GM10248 (cell line): ENCODE measurements at regions not wholly inside any gene's neighbourhood (a gene's known extent, or its start where the extent isn't known, plus 50 kb on each side); places are given as distances from the start of the nearest gene placed in this dataset.

Experiments
- CTCF ChIA-PET: fragments of 300-600 bp; sonication (Branson Sonifier 250); formaldehyde crosslinking; extraction: SDS; loops from one replicate; lab custom pipeline; 2021; ENCODE audit warnings: antibody characterized with exemption; lab: Yijun Ruan, JAX
- POLR2A ChIA-PET: fragments of 350-650 bp; sonication (Branson Sonifier 250); formaldehyde crosslinking; extraction: SDS; loops from one replicate; lab custom pipeline; 2020; ENCODE audit warnings: antibody characterized with exemption; lab: Yijun Ruan, JAX
- DNase-seq: peaks from one replicate; pipeline ENCODE4 v3.0.0; 2012; ENCODE audit errors: extremely low spot score
- CTCF ChIP-seq: IDR thresholded peaks from 2 replicates; pipeline ENCODE4 v1.5.1; 2012; ENCODE audit warnings: mild to moderate bottlenecking, low read depth; ENCODE audit errors: extremely low read depth, missing control alignments, control extremely low read depth

GRCh38 chr5:53333160-53333559 lies 147.3 kb upstream of the FST start:
- no peak for TF ChIP-seq CTCF
- DNase-seq = no peak
- ChIA-PET POLR2A (no interaction called here), CTCF (interaction anchor here (1.6 kb wide), 1 partner anchor 20 kb away, joined by 3 read pairs; no protein-coding TSS in a partner anchor)

- CTCF ChIA-PET = no interaction called here
Observed at GRCh38 chr5:53334431-53334941, 145.9 kb upstream of the FST start.

GRCh38 chr5:53335115-53335514 lies 145.3 kb upstream of the FST start:
- DNase-seq = no peak
- ChIA-PET CTCF (interaction anchor here (1.2 kb wide), 1 partner anchor 12 kb away, joined by 3 read pairs; no protein-coding TSS in a partner anchor), POLR2A (no interaction called here)
- no peak for TF ChIP-seq CTCF

More at GRCh38 chr5:53334431-53334941, 145.9 kb upstream of the FST start:
- no peak for TF ChIP-seq CTCF
- DNase-seq = no peak
- POLR2A ChIA-PET = no interaction called here

- ChIA-PET CTCF (interaction anchor here (0.9 to 1.4 kb wide), 2 partner anchors 18 to 77 kb away, joined by 3 read pairs; no protein-coding TSS in a partner anchor), POLR2A (no interaction called here)
- no peak for TF ChIP-seq CTCF
Observed at GRCh38 chr5:53337827-53338226, 142.6 kb upstream of the FST start.

GRCh38 chr5:53338971-53339370 lies 141.5 kb upstream of the FST start:
- POLR2A ChIA-PET = no interaction called here
- no peak for TF ChIP-seq CTCF
- CTCF ChIA-PET = interaction anchor here (0.7 to 1.4 kb wide), 2 partner anchors 12 to 19 kb away, joined by 3 read pairs; no protein-coding TSS in a partner anchor
- no peak for DNase-seq

More at GRCh38 chr5:53337827-53338226, 142.6 kb upstream of the FST start:
- no peak for DNase-seq

- CTCF ChIA-PET = no interaction called here
- POLR2A ChIA-PET = no interaction called here
- no peak for TF ChIP-seq CTCF
- DNase-seq = no peak
Observed at GRCh38 chr5:53339962-53340540, 140.4 kb upstream of the FST start.
